ENCODE measurements at regions not wholly inside any gene's neighbourhood (a gene's known extent, or its start where the extent isn't known, plus 50 kb on each side); places are given as distances from the start of the nearest gene placed in this dataset.

DNA sequence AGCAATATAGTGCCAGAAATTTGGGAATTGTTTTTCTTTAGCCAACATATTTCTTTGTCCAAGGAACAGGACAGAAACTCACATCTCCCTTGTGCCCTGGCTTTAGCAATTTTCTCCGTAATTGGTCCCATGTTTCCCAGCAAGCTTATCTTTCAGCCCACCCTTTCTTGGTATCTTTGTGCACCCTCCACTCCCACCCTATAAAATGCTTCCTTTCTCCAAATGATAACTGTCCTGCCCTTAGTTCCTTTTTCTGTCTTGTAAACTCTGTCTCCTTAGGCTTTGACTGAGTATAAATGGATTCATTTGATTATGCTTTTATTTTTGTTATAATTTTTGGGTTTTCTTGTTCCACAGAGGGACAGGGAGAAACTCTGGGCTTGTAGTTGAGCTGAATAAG is 442.8 kb downstream of the ATP23 start:
- TF ChIP-seq, protein P1, sequence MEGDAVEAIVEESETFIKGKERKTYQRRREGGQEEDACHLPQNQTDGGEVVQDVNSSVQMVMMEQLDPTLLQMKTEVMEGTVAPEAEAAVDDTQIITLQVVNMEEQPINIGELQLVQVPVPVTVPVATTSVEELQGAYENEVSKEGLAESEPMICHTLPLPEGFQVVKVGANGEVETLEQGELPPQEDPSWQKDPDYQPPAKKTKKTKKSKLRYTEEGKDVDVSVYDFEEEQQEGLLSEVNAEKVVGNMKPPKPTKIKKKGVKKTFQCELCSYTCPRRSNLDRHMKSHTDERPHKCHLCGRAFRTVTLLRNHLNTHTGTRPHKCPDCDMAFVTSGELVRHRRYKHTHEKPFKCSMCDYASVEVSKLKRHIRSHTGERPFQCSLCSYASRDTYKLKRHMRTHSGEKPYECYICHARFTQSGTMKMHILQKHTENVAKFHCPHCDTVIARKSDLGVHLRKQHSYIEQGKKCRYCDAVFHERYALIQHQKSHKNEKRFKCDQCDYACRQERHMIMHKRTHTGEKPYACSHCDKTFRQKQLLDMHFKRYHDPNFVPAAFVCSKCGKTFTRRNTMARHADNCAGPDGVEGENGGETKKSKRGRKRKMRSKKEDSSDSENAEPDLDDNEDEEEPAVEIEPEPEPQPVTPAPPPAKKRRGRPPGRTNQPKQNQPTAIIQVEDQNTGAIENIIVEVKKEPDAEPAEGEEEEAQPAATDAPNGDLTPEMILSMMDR (IDR thresholded peaks at IDR 0.05) = no peak

GRCh38 chr12:58386136-58386535 is 444.8 kb downstream of the ATP23 start:
- TF ChIP-seq, protein P1 (IDR thresholded peaks at IDR 0.05) = no peak

DNA sequence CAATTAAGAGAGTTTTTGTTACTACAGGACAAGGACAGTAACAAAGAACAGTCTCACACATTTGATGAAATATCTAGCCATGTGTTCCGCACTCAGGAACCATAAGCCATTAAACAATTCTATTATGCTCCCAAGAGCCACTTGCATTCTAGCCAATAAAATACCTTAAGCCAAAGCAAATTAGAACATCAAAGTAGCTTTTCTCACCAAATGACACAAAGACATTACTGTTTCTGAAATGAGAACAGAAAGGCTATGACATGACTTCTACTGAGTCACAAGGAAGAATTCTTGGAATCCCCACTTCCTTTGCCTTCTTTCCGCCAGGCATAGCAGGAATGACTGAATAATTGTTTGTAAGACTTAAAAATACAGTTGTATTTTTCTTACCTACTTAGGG is 445.8 kb downstream of the ATP23 start:
- TF ChIP-seq, protein P1 (IDR thresholded peaks at IDR 0.05) = no peak

GRCh38 chr12:58388261-58388660 is 446.9 kb downstream of the ATP23 start:
- TF ChIP-seq, protein P1 (IDR thresholded peaks at IDR 0.05) = no peak

DNA sequence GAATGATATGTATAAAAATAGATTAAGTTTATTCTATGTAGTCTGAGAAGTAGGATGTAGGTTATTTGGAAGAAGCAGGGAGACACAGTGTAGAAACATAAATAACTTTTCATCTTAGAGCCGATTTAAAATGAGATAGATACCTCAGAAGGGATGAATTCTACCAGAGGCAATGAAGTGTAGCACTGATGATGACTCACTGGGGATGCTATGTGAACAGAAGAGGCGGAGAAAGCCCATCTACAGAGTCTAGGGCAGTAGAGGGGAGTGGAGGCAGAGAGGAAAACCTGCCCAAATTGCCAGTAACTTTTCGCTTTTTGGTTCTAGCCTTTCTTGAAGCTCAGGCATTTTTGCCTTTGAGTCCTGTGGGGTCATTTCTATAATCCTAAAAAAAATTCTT is 451.8 kb downstream of the ATP23 start:
- TF ChIP-seq, protein P1 (IDR thresholded peaks at IDR 0.05) = no peak

DNA sequence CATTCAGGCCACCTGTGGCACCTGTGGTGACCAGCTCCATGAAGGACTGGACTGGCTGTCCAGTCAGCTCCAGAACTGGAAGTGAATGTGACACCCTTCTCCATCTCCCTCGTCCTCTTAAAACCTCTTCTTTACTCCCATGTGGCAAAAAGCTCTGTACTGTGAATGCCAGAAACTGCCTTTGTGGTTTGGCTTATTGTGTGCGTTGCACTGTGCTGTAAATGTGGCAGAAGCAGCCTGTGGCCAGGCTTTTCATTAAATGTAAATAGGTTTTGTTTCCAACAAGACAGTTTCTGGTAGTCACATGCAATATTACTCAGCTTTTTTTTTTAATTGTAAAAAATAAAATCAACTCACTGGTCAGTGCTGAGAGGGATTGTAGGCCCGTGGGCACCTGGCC is 453.7 kb downstream of the ATP23 start:
- TF ChIP-seq, protein P1 (IDR thresholded peaks at IDR 0.05) = no peak

- TF ChIP-seq, protein P1 (IDR thresholded peaks at IDR 0.05) = no peak
Observed at GRCh38 chr12:58395470-58395869, 454.1 kb downstream of the ATP23 start.

- TF ChIP-seq, protein P1 (IDR thresholded peaks at IDR 0.05) = no peak
Observed at GRCh38 chr12:58396239-58396638, 454.9 kb downstream of the ATP23 start.

All from LNCAP (cell line).